HFF-Myc (cell line): ENCODE measurements at regions not wholly inside any gene's neighbourhood (a gene's known extent, or its start where the extent isn't known, plus 50 kb on each side); places are given as distances from the start of the nearest gene placed in this dataset.

ENCODE experiments used
- DNase-seq: peaks from one replicate; pipeline ENCODE4 v3.0.0-alpha.2; 2011; ENCODE audit warnings: low read depth; ENCODE audit errors: extremely low read depth
- H3K4me3 ChIP-seq: replicated peaks from 2 replicates; pipeline ENCODE4 v1.5.1; 2011; ENCODE audit warnings: low read depth, mild to moderate bottlenecking, control low read depth, low read length
- TF ChIP-seq, protein P1 (sequence below): IDR thresholded peaks from 2 replicates; pipeline ENCODE4 v1.5.1; 2012; ENCODE audit warnings: mild to moderate bottlenecking, low read depth, low read length, control low read depth; ENCODE audit errors: missing control alignments

DNA sequence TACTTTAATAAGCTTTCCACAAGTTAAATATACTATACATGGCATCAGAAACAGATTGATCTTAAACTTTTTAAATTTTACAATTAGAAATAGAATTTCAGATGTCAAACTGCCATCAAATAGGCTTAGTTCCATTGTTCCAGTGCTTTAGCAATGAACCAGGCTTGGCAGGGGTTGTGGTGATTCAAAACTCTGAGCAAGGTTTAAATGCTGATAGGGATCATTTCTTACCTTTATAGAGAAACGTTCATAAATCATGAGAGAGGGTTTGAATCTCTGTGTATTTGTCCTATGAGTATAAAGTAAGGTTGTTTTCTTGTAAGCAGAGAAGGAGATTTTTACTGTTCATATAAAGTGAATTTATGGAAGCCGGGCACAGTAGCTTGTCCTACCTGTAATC, 794.5 kb upstream of the TBX3 start:
- TF ChIP-seq, protein P1, sequence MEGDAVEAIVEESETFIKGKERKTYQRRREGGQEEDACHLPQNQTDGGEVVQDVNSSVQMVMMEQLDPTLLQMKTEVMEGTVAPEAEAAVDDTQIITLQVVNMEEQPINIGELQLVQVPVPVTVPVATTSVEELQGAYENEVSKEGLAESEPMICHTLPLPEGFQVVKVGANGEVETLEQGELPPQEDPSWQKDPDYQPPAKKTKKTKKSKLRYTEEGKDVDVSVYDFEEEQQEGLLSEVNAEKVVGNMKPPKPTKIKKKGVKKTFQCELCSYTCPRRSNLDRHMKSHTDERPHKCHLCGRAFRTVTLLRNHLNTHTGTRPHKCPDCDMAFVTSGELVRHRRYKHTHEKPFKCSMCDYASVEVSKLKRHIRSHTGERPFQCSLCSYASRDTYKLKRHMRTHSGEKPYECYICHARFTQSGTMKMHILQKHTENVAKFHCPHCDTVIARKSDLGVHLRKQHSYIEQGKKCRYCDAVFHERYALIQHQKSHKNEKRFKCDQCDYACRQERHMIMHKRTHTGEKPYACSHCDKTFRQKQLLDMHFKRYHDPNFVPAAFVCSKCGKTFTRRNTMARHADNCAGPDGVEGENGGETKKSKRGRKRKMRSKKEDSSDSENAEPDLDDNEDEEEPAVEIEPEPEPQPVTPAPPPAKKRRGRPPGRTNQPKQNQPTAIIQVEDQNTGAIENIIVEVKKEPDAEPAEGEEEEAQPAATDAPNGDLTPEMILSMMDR, result no peak
- DNase-seq, result no peak
- no peak overlapping the region for H3K4me3 ChIP-seq

DNA sequence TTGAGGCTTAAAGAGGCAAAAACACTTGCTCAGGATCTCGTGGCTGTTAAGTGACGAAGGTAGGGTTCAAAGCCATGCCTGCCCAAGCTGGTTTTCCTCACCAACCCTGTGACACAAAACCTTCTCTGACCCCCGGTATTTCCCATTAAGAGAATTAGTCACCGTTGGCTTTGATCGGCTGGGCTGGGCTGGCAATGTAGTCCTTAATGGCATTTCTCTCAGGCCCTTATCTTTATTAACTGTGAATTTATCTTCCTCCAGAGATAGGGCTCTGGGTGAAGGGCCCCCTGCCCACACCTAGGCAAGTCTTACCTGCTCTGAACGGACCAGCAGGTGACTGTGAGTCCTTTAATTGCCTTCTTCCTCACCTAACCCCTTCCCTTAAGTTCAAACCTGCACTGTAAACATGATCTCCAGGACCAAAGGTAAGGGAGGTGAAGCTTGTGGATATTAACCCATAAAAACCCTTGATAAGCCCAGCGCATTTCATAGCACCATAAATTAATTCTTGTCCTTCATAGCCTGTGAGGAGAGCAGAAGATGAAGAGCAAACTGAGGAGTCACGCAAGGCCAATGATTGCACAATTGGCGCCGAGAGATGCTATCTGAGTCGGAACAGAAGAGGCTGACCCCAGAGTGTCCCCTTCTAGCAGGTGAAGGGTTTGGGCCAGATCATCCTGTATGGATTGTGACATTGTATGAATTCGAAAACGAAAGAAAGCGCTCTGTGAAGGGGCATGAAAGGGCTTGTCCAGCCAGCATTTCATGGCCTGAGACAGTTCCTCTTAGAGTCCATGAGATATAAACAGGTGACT, 790.8 kb upstream of the TBX3 start:
- H3K4me3 ChIP-seq, result no peak overlapping the region
- no peak for DNase-seq
- TF ChIP-seq, protein P1, result no peak

DNA sequence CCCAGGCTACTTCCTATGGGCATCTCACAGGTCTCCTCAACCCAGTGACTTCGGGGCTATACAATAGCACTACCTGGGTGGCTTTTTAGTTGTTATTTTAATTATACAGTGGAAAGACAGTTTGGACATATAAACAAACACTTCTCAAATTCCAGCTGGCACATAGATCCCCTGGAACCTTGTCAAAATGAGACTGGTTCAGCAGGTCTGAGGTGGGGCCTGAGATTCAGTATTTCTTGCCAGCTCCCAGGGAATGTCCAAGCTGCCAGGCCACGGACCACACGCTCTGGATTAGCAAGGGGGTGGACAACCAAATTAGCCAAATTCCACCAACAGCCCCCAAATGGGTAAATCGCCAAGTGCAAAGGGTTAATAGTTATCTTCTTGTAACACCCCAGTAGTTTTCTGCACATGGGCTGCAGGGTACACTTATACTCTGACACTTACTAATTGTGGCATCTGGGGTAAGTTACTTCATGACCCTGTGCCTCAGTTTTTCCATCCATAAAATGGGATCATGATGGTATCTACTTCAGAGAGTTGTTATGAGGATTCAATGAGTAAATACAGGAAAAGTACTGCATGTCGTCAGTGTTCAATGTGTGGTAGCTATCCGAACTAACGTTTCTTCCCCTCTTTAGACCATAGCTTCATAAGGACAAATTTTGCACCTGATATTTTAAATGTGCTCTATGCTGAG, 789.4 kb upstream of the TBX3 start:
- TF ChIP-seq, protein P1, result no peak
- DNase-seq, result no peak
- H3K4me3 ChIP-seq, result no peak overlapping the region

DNA sequence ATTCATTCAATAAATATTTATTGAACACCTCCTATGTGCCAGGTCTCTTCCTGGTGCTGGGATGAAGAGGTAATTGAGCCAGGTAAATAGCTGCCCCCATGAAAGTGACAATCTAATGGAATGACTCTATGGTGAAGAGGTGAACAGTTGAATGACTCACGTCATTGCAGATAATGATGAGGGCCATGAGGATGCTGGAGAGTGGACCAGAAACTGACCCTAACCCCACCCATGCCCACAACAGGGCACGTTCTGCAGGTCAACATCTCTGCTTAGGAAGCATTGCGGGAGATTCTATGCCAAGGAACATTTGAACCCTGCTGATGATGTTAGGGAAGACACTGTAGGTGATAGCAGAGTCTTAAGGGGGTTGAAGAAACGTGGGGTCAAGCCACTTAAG, 788.9 kb upstream of the TBX3 start:
- TF ChIP-seq, protein P1, result no peak
- H3K4me3 ChIP-seq, result no peak overlapping the region
- no peak for DNase-seq

DNA sequence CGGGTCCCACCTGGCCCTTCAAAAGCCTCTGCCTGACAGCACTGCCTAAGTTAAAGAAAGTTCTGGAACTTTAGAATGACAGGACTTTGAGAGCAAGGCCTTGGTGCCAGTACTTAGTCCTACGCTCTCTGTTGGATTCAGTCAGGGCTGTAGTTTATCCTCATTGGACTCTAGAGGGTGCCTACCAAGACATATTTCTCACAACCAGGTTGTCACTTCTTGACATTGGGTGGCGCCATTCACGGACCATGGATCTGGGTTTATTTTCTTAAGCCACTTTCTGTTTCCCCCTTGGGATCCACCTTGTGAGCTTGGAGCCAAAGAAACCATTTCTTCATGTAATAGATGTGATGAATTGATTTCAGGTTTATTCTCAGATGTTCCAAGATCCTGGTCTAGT, 787.0 kb upstream of the TBX3 start:
- no peak overlapping the region for H3K4me3 ChIP-seq
- DNase-seq, result no peak
- TF ChIP-seq, protein P1, result no peak

DNA sequence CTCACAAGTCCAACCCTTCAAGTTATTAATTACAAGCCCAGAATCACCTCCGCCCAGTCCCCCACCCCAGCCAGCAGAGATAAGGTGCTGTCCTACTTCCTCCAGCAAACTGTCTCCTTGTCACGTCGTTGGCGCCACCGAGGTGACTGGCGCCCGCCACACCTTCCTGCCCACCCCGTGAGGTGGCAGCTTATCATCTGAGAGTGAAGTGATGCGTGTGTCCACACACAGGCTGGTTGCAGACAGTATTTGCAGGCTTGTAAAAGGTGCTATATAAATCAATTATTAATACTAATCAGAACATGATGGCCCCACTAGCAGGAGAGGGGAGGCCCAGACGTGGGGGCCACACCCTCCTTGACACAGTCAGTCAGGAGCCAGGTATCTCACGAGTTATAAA, 786.6 kb upstream of the TBX3 start:
- TF ChIP-seq, protein P1, result no peak
- H3K4me3 ChIP-seq, result no peak overlapping the region
- DNase-seq, result no peak

DNA sequence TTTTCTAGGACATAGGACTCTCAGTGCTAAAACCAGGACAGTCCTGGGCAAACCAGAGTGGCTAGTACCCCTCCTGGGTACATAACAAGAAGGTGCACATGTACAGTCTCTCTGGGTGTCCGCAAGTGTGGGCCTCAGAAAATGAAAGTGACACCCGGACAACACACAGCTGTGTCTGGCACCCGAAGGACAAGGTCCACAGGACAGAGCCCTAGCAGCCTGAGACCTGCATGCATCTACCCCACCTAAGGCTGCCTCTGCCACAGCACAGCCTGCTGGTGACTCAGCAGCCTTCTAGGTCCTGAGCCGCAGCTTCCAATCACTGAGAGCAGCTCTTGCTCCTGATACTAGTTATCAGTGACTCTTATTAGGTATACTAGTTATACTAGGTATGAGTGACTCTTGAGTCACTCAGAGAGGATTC, 784.1 kb upstream of the TBX3 start:
- H3K4me3 ChIP-seq, result no peak overlapping the region
- DNase-seq, result no peak
- TF ChIP-seq, protein P1, result peak; percentile 15
